ENCODE measurements at regions not wholly inside any gene's neighbourhood (a gene's known extent, or its start where the extent isn't known, plus 50 kb on each side); places are given as distances from the start of the nearest gene placed in this dataset.
A peak's percentile ranks its signal among the peaks of the same experiment; 100 is the strongest.

GRCh38 chr1:5111581-5111980 is 457.2 kb downstream of the AJAP1 start:
- no peak for TF ChIP-seq CTCF (IDR thresholded peaks at IDR 0.05; ENCODE audit: low read depth, low read length)
- Histone ChIP-seq H3K27ac (no peak overlapping the region), H3K27me3 (ENCODE audit: insufficient read depth, low read depth, severe bottlenecking) (peaks cover 53% of the 10 kb centered on the region), H3K36me3 (no peaks in the 10 kb centered on the region), H3K9me3 (ENCODE audit: severe bottlenecking) (no peaks in the 10 kb centered on the region), H3K4me3 (ENCODE audit: low read depth, low read length) (no peak overlapping the region)
- no peak for DNase-seq

GRCh38 chr1:5110508-5110907 is 456.1 kb downstream of the AJAP1 start:
- H3K27ac ChIP-seq: no peak overlapping the region
- no peaks in the 10 kb centered on the region for H3K36me3 ChIP-seq
- no peak for DNase-seq
- H3K9me3 ChIP-seq (ENCODE audit: severe bottlenecking): no peaks in the 10 kb centered on the region
- H3K27me3 ChIP-seq (ENCODE audit: insufficient read depth, low read depth, severe bottlenecking): peaks cover 56% of the 10 kb centered on the region
- TF ChIP-seq CTCF (IDR thresholded peaks at IDR 0.05; ENCODE audit: low read depth, low read length): no peak
- H3K4me3 ChIP-seq (ENCODE audit: low read depth, low read length): no peak overlapping the region

- no peak overlapping the region for H3K4me3 ChIP-seq (ENCODE audit: low read depth, low read length)
- TF ChIP-seq CTCF (IDR thresholded peaks at IDR 0.05; ENCODE audit: low read depth, low read length): no peak
- H3K9me3 ChIP-seq (ENCODE audit: severe bottlenecking): no peaks in the 10 kb centered on the region
- no peak overlapping the region for H3K27ac ChIP-seq
- DNase-seq: no peak
- H3K36me3 ChIP-seq: no peaks in the 10 kb centered on the region
- H3K27me3 ChIP-seq (ENCODE audit: insufficient read depth, low read depth, severe bottlenecking): peaks cover 56% of the 10 kb centered on the region
These were observed 455.2 kb downstream of the AJAP1 start for GRCh38 chr1:5109633-5110032.

GRCh38 chr1:5108740-5109139 is 454.3 kb downstream of the AJAP1 start:
- no peak for DNase-seq
- Histone ChIP-seq H3K4me3 (ENCODE audit: low read depth, low read length) (no peak overlapping the region), H3K9me3 (ENCODE audit: severe bottlenecking) (no peaks in the 10 kb centered on the region), H3K27me3 (ENCODE audit: insufficient read depth, low read depth, severe bottlenecking) (peaks cover 50% of the 10 kb centered on the region), H3K36me3 (no peaks in the 10 kb centered on the region), H3K27ac (no peak overlapping the region)
- no peak for TF ChIP-seq CTCF (IDR thresholded peaks at IDR 0.05; ENCODE audit: low read depth, low read length)

GRCh38 chr1:5105744-5106143 is 451.3 kb downstream of the AJAP1 start:
- Histone ChIP-seq H3K4me3 (ENCODE audit: low read depth, low read length) (no peak overlapping the region), H3K36me3 (no peaks in the 10 kb centered on the region), H3K9me3 (ENCODE audit: severe bottlenecking) (no peaks in the 10 kb centered on the region), H3K27ac (no peak overlapping the region), H3K27me3 (ENCODE audit: insufficient read depth, low read depth, severe bottlenecking) (peaks cover 28% of the 10 kb centered on the region)
- DNase-seq: no peak
- TF ChIP-seq CTCF (IDR thresholded peaks at IDR 0.05; ENCODE audit: low read depth, low read length): no peak

GRCh38 chr1:5099558-5099957 is 445.1 kb downstream of the AJAP1 start:
- no peaks in the 10 kb centered on the region for H3K36me3 ChIP-seq
- DNase-seq: no peak
- H3K27me3 ChIP-seq (ENCODE audit: insufficient read depth, low read depth, severe bottlenecking): peaks cover 30% of the 10 kb centered on the region
- no peaks in the 10 kb centered on the region for H3K9me3 ChIP-seq (ENCODE audit: severe bottlenecking)
- 0 out of 2 replicates have a peak, but pooled peaks have one; percentile 4 for TF ChIP-seq CTCF (IDR thresholded peaks at IDR 0.05; ENCODE audit: low read depth, low read length)
- no peak overlapping the region for H3K4me3 ChIP-seq (ENCODE audit: low read depth, low read length)
- H3K27ac ChIP-seq: no peak overlapping the region
